GM12878 (cell line): ENCODE measurements at regions not wholly inside any gene's neighbourhood (a gene's known extent, or its start where the extent isn't known, plus 50 kb on each side); places are given as distances from the start of the nearest gene placed in this dataset.

Source experiments
- ATAC-seq: fragments of 200-7000 bp; cut with Tn5 transposase; 3 replicates; pipeline ENCODE4 v1.9.1; 2020; ENCODE audit warnings: mild to moderate bottlenecking, moderate library complexity
- BruUV-seq: library from RNA; stranded (reverse); fragments of 400-500 nt; replicated peaks from 2 replicates; lab custom pipeline; 2021; lab: Mats Ljungman, UMichigan
- CTCF ChIA-PET: fragments of 300-600 bp; sonication (Branson Sonifier 250); formaldehyde crosslinking; extraction: SDS; loops from one replicate; lab custom pipeline; 2021; ENCODE audit warnings: inconsistent platforms; lab: Yijun Ruan, JAX
- POLR2A ChIA-PET: fragments of 350-600 bp; formaldehyde crosslinking; extraction: SDS; loops from one replicate; lab custom pipeline; 2021; ENCODE audit warnings: inconsistent platforms; lab: Charles Lee
- RAD21 ChIA-PET: fragments of 300-600 bp; sonication (Branson Sonifier 250); formaldehyde crosslinking; loops from one replicate; lab custom pipeline; 2023; ENCODE audit warnings: antibody characterized with exemption; ENCODE audit not compliant: unreplicated experiment; lab: Charles Lee
- SMC1A ChIA-PET: fragments of 300-600 bp; sonication (Branson Sonifier 250); formaldehyde crosslinking; loops from one replicate; lab custom pipeline; 2023; ENCODE audit not compliant: unreplicated experiment, uncharacterized antibody; lab: Charles Lee
- DNase-seq: peaks from one replicate; pipeline ENCODE4 v3.0.0-alpha.2; 2011; ENCODE audit warnings: low read depth, low spot score
- FAIRE-seq: peaks from 3 replicates; lab custom pipeline; 2011; peaks lifted over from hg19 to GRCh38; lab: Jason Lieb, UNC
- H2AFZ ChIP-seq: 2 replicates; pipeline ENCODE4 v1.6.0; 2011; ENCODE audit warnings: low read depth, low read length, control low read depth; ENCODE audit not compliant: control insufficient read depth
- H3K27ac ChIP-seq: 2 replicates; pipeline ENCODE4 v1.5.1; 2011; ENCODE audit warnings: control low read depth; ENCODE audit not compliant: control insufficient read depth, insufficient read depth
- H3K27me3 ChIP-seq, 2 experiments: replicated peaks in 1 of 2; 2 replicates each; pipeline versions ENCODE4 v1.6.0 to v1.6.1; 2011; ENCODE audit warnings: low read length in 1 of 2; ENCODE audit not compliant: control insufficient read depth in 2 of 2, insufficient read depth in 2 of 2
- H3K36me3 ChIP-seq, 2 experiments: 2 replicates each; pipeline ENCODE4 v1.5.1; 2011; ENCODE audit warnings: low read length in 1 of 2; ENCODE audit not compliant: control insufficient read depth in 2 of 2, insufficient read depth in 2 of 2
- H3K4me1 ChIP-seq: 2 replicates; pipeline ENCODE4 v1.6.1; 2011; ENCODE audit warnings: mild to moderate bottlenecking, low read length, moderate library complexity, mixed read lengths; ENCODE audit not compliant: control insufficient read depth, insufficient read depth
- H3K4me2 ChIP-seq: 2 replicates; pipeline ENCODE4 v1.6.0; 2011; ENCODE audit warnings: control low read depth; ENCODE audit not compliant: control insufficient read depth, insufficient read depth
- H3K4me3 ChIP-seq: fragments of 200-600 bp; sonication (generic); 2 replicates; pipeline ENCODE4 v1.5.1; 2016
- H3K79me2 ChIP-seq: 2 replicates; pipeline ENCODE4 v1.6.0; 2011; ENCODE audit warnings: low read length; ENCODE audit not compliant: control insufficient read depth, insufficient read depth
- H3K9ac ChIP-seq: 2 replicates; pipeline ENCODE4 v1.8.0; 2011; ENCODE audit warnings: low read length, control low read depth, mixed read lengths; ENCODE audit not compliant: control insufficient read depth, insufficient read depth
- H3K9me3 ChIP-seq: replicated peaks from 3 replicates; pipeline ENCODE4 v1.5.1; 2011; ENCODE audit warnings: mild to moderate bottlenecking, low read length; ENCODE audit not compliant: control insufficient read depth, insufficient read depth
- H4K20me1 ChIP-seq: 2 replicates; pipeline ENCODE4 v1.6.0; 2011; ENCODE audit not compliant: control insufficient read depth, insufficient read depth
- KAT2A ChIP-seq: conservative IDR thresholded peaks from 2 replicates; pipeline ENCODE4 v1.6.1; 2011; ENCODE audit warnings: low read depth, low read length; ENCODE audit not compliant: control insufficient read depth
- SREBF1 ChIP-seq: IDR thresholded peaks from 2 replicates; pipeline ENCODE4 v1.6.1; 2012; ENCODE audit warnings: mild to moderate bottlenecking, low read length
- WGBS: methylation state at CpG from one replicate; pipeline ENCODE4 v1.1.6; 2016; ENCODE audit warnings: low lambda C conversion rate; ENCODE audit not compliant: insufficient replicate concordance, insufficient coverage; ENCODE audit errors: missing lambda C conversion rate; 5-methylcytosine and 5-hydroxymethylcytosine counted together
- in situ Hi-C: fragments of 300-500 bp; cut with MboI; formaldehyde crosslinking; loops from 9 replicates; pipeline ENCODE4 v1.14.3; 2018; ENCODE audit warnings: mixed read lengths
- intact Hi-C: fragments of 100-400 bp; cut with micrococcal nuclease; formaldehyde crosslinking; loops from one replicate; pipeline ENCODE4 v1.14.2; 2022; ENCODE audit not compliant: unreplicated experiment

DNA sequence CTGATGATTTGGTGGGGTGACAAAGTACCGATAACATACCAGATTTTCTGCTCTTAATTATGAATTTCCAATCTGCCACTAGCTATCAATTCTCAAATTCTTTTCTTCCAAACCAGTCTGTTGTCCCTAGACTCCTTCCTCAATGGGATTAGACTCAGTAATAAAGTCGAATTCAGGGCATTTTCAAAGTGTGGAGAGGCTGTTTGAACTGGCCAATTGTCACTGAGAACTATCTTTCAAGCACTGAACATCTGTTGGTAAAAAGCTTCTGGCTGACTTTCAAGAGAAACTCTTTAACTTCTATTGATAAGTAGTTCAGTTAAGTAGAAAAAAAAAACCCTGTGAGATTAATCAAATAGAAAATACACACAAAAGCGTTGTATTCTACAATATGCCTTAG lies 108.9 kb downstream of the SAMD9 start:
- in situ Hi-C loops, result no loop called here
- FAIRE-seq, result no peak

DNA sequence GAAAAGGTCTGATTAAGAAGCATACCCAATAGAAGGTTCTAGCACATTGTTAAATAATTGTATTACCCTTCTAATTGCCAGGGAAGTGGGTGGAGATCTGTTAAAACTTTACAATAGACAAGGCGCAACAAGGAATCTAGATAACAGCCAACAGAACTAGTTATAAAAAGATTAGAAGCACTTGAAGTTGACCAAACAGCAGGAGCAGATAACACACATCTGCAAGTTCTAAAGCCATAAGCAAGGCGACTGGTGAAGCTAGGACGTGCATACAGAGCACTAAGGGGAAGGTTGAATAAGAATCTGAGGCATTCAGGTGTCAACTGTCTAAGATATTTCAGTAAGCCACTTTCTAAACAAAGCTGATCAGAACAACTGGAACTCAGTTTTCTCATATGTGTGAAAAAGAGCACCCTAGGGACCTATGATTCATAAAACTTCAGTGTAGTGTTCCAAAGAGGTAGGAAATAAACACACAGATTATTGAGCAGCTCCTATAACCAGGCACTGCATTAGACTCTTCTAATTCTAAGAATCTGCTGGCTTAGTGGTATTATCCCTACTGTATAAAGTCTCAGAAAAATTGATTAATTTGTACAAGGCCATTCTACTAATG lies 111.2 kb downstream of the SAMD9 start:
- intact Hi-C loops (no loop called here), in situ Hi-C loops (no loop called here)
- ChIA-PET POLR2A (no interaction called here), SMC1A (interaction anchor here (1.0 kb wide), 1 partner anchor 11 kb away, joined by 3 read pairs; no protein-coding TSS in a partner anchor), RAD21 (no interaction called here), CTCF (no interaction called here)
- Histone ChIP-seq H3K27me3 (no peaks in the 10 kb centered on the region), H3K9ac (no peak overlapping the region), H3K9me3 (no peaks in the 10 kb centered on the region), H3K4me1 (no peaks in the 10 kb centered on the region), H4K20me1 (no peaks in the 10 kb centered on the region), H3K36me3 (no peaks in the 10 kb centered on the region), H3K4me2 (no peak overlapping the region), H2AFZ (no peak overlapping the region), H3K27ac (no peak overlapping the region), H3K79me2 (no peaks in the 10 kb centered on the region), H3K4me3 (no peak overlapping the region)
- no peak for TF ChIP-seq SREBF1
- no peak for FAIRE-seq
- no TSS peak for BruUV-seq
- no peak for DNase-seq
- no peak; the same call in 2 of the 3 replicates for ATAC-seq
- WGBS, result 33% methylated on average over 3 of the region's 3 CpGs

More for the DNA sequence above, 108.9 kb downstream of the SAMD9 start:
- ATAC-seq (no peak), DNase-seq (no peak)
- ChIA-PET CTCF (no interaction called here), POLR2A (interaction anchor here (0.6 kb wide), 1 partner anchor 322 kb away, joined by 3 read pairs; no protein-coding TSS in a partner anchor), RAD21 (no interaction called here), SMC1A (no interaction called here)
- no peak for TF ChIP-seq KAT2A
- Histone ChIP-seq H3K4me2 (no peak overlapping the region), H3K27me3 (no peaks in the 10 kb centered on the region), H3K4me1 (no peaks in the 10 kb centered on the region), H3K27ac (no peak overlapping the region), H3K9me3 (no peaks in the 10 kb centered on the region), H3K36me3 (no peaks in the 10 kb centered on the region), H3K9ac (no peak overlapping the region), H3K79me2 (no peaks in the 10 kb centered on the region), H4K20me1 (no peaks in the 10 kb centered on the region), H2AFZ (no peak overlapping the region), H3K4me3 (no peak overlapping the region)
- BruUV-seq, result no TSS peak
- 51% methylated on average over 3 of the region's 3 CpGs for WGBS
- intact Hi-C loops, result no loop called here
